H1 (cell line): ENCODE measurements at regions not wholly inside any gene's neighbourhood (a gene's known extent, or its start where the extent isn't known, plus 50 kb on each side); places are given as distances from the start of the nearest gene placed in this dataset.

Source experiments
- CTCF ChIA-PET: fragments of 300-600 bp; sonication (Branson Sonifier 250); formaldehyde crosslinking; loops from one replicate; lab custom pipeline; 2021; ENCODE audit not compliant: partially characterized antibody; lab: Charles Lee
- POLR2A ChIA-PET: fragments of 300-600 bp; sonication (Branson Sonifier 250); formaldehyde crosslinking; loops from one replicate; lab custom pipeline; 2021; ENCODE audit warnings: inconsistent platforms; ENCODE audit not compliant: partially characterized antibody; lab: Charles Lee
- DNase-seq, 2 experiments: peaks; one replicate each; pipeline versions ENCODE4 v3.0.0 to v3.0.0-alpha.2; 2010 to 2022; ENCODE audit warnings: low spot score in 2 of 2, low read depth in 1 of 2, mixed read lengths in 1 of 2
- FAIRE-seq: peaks from 2 replicates; lab custom pipeline; 2011; peaks lifted over from hg19 to GRCh38; lab: Jason Lieb, UNC
- H2AFZ ChIP-seq: 2 replicates; pipeline ENCODE4 v1.8.1; 2012; ENCODE audit warnings: low read length, inconsistent platforms
- H2AK5ac ChIP-seq: 2 replicates; pipeline ENCODE4 v1.6.1; 2013; ENCODE audit warnings: low read depth, low read length
- H2BK120ac ChIP-seq: replicated peaks from 2 replicates; pipeline ENCODE3; 2013; ENCODE audit warnings: low read depth, low read length, inconsistent platforms
- H2BK12ac ChIP-seq: 2 replicates; pipeline ENCODE4 v1.6.1; 2013; ENCODE audit warnings: low read depth, low read length
- H2BK15ac ChIP-seq: 2 replicates; pipeline ENCODE4 v1.6.1; 2013; ENCODE audit warnings: low read length
- H2BK20ac ChIP-seq: 2 replicates; pipeline ENCODE4 v1.6.1; 2013; ENCODE audit warnings: low read length
- H2BK5ac ChIP-seq: 2 replicates; pipeline ENCODE4 v1.6.1; 2013; ENCODE audit warnings: low read depth, low read length
- H3K14ac ChIP-seq: 2 replicates; pipeline ENCODE4 v1.6.1; 2013; ENCODE audit warnings: inconsistent platforms; ENCODE audit not compliant: insufficient read length
- H3K18ac ChIP-seq: 2 replicates; pipeline ENCODE4 v1.6.1; 2013; ENCODE audit warnings: low read length; ENCODE audit errors: extremely low read depth
- H3K23ac ChIP-seq: 2 replicates; pipeline ENCODE4 v1.6.1; 2013; ENCODE audit warnings: inconsistent platforms; ENCODE audit not compliant: insufficient read length
- H3K23me2 ChIP-seq: 2 replicates; pipeline ENCODE4 v1.6.1; 2013; ENCODE audit warnings: low read depth, low read length
- H3K27ac ChIP-seq: 2 replicates; pipeline ENCODE4 v1.6.1; 2011; ENCODE audit warnings: low read depth, low read length, inconsistent platforms
- H3K27me3 ChIP-seq, 4 experiments: replicated peaks in 1 of 4; 1 replicate in 1 of 4; 2 replicates in 3 of 4; pipeline versions ENCODE4 v1.6.1 to v1.8.1; 2011 to 2013; ENCODE audit warnings: low read length in 3 of 4, mild to moderate bottlenecking in 3 of 4, inconsistent platforms in 2 of 4, mixed read lengths in 2 of 4, moderate library complexity in 1 of 4; ENCODE audit not compliant: control insufficient read depth in 3 of 4, insufficient read depth in 3 of 4; ENCODE audit errors: extremely low read depth in 1 of 4
- H3K36me3 ChIP-seq, 4 experiments: 2 replicates each; pipeline versions ENCODE4 v1.6.1 to v1.8.1; 2011 to 2013; ENCODE audit warnings: mild to moderate bottlenecking in 4 of 4, low read length in 3 of 4, moderate library complexity in 2 of 4, control low read depth in 1 of 4, inconsistent platforms in 1 of 4; ENCODE audit not compliant: insufficient read depth in 4 of 4, control insufficient read depth in 2 of 4
- H3K4ac ChIP-seq: replicated peaks from 2 replicates; pipeline ENCODE3; 2013; ENCODE audit warnings: low read length, low read depth, mixed read lengths, inconsistent platforms; ENCODE audit not compliant: insufficient read length
- H3K4me1 ChIP-seq, 4 experiments: replicated peaks in 1 of 4; 1 replicate in 1 of 4; 2 replicates in 3 of 4; pipeline versions ENCODE4 v1.6.1 to v1.8.1; 2011 to 2013; ENCODE audit warnings: low read length in 3 of 4, inconsistent platforms in 2 of 4, mixed read lengths in 1 of 4; ENCODE audit not compliant: insufficient read depth in 4 of 4, control insufficient read depth in 3 of 4
- H3K4me2 ChIP-seq, 2 experiments: 2 replicates each; pipeline versions ENCODE4 v1.6.1 to v1.8.1; 2011 to 2013; ENCODE audit warnings: low read depth in 2 of 2, low read length in 2 of 2, control low read depth in 1 of 2, inconsistent platforms in 1 of 2, mild to moderate bottlenecking in 1 of 2; ENCODE audit not compliant: insufficient read depth in 1 of 2
- H3K4me3 ChIP-seq, 4 experiments: fragments of 200-600, 300-600 bp in 1 of 4; sonication (generic), shearing (Covaris generic), sonication (Bioruptor Twin) in 1 of 4; 2 replicates each; pipeline versions ENCODE4 v1.5.1 to v1.8.1; 2011 to 2016; ENCODE audit warnings: low read length in 4 of 4, low read depth in 3 of 4, control low read depth in 2 of 4, inconsistent platforms in 2 of 4, mild to moderate bottlenecking in 2 of 4, mixed read lengths in 1 of 4, moderate library complexity in 1 of 4; ENCODE audit not compliant: insufficient read depth in 2 of 4; ENCODE audit errors: extremely low read depth in 1 of 4
- H3K56ac ChIP-seq: replicated peaks from 2 replicates; pipeline ENCODE3; 2013; ENCODE audit warnings: low read depth, mild to moderate bottlenecking, mixed read lengths, low read length, inconsistent platforms; ENCODE audit not compliant: insufficient read length
- H3K79me1 ChIP-seq: 2 replicates; pipeline ENCODE4 v1.6.1; 2013; ENCODE audit warnings: low read depth, low read length, control low read depth
- H3K79me2 ChIP-seq, 2 experiments: 2 replicates each; pipeline versions ENCODE4 v1.6.1 to v1.8.1; 2012 to 2013; ENCODE audit warnings: low read length in 2 of 2, mild to moderate bottlenecking in 2 of 2, inconsistent platforms in 1 of 2; ENCODE audit not compliant: insufficient read depth in 2 of 2, control insufficient read depth in 1 of 2
- H3K9ac ChIP-seq, 4 experiments: replicated peaks in 1 of 4; 1 replicate in 1 of 4; 2 replicates in 3 of 4; pipeline versions ENCODE4 v1.6.1 to v1.8.1; 2011 to 2013; ENCODE audit warnings: low read depth in 3 of 4, low read length in 3 of 4, control low read depth in 2 of 4, mild to moderate bottlenecking in 2 of 4, moderate library complexity in 2 of 4, inconsistent platforms in 1 of 4; ENCODE audit errors: extremely low read depth in 1 of 4
- H3K9me3 ChIP-seq, 2 experiments: 2 replicates each; pipeline versions ENCODE4 v1.6.1 to v1.8.1; 2012 to 2013; ENCODE audit warnings: mild to moderate bottlenecking in 2 of 2, moderate library complexity in 2 of 2, control low read depth in 1 of 2, inconsistent platforms in 1 of 2, low read depth in 1 of 2, low read length in 1 of 2, mixed read lengths in 1 of 2; ENCODE audit not compliant: insufficient read depth in 2 of 2
- H4K20me1 ChIP-seq, 2 experiments: replicated peaks in 1 of 2; 2 replicates each; pipeline versions ENCODE3 to v1.8.1; 2011 to 2013; ENCODE audit warnings: inconsistent platforms in 2 of 2, low read length in 2 of 2, mild to moderate bottlenecking in 1 of 2; ENCODE audit not compliant: insufficient read depth in 2 of 2, control insufficient read depth in 1 of 2
- H4K5ac ChIP-seq: 2 replicates; pipeline ENCODE4 v1.6.1; 2013; ENCODE audit warnings: low read length, low read depth, mixed read lengths, inconsistent platforms; ENCODE audit not compliant: insufficient read length
- H4K8ac ChIP-seq: 2 replicates; pipeline ENCODE4 v1.8.0; 2013; ENCODE audit warnings: mild to moderate bottlenecking, moderate library complexity, low read length, inconsistent platforms; ENCODE audit not compliant: insufficient read depth; ENCODE audit errors: extremely low read depth
- H4K91ac ChIP-seq: replicated peaks from 2 replicates; pipeline ENCODE3; 2013; ENCODE audit warnings: low read length, mixed read lengths, inconsistent platforms; ENCODE audit not compliant: insufficient read length
- EZH2 ChIP-seq: fragments of 200-600 bp; sonication (generic); IDR thresholded peaks from 2 replicates; pipeline ENCODE4 v1.7.1; 2012; ENCODE audit warnings: low read depth, mild to moderate bottlenecking, moderate library complexity, low read length, inconsistent platforms; ENCODE audit not compliant: severe bottlenecking
- FOSL1 ChIP-seq: IDR thresholded peaks from 2 replicates; pipeline ENCODE4 v1.6.1; 2011; ENCODE audit warnings: mild to moderate bottlenecking, low read depth, low read length, moderate library complexity; ENCODE audit not compliant: insufficient read depth
- KDM5A ChIP-seq: fragments of 200-600 bp; IDR thresholded peaks from 2 replicates; pipeline ENCODE4 v1.7.1; 2012; ENCODE audit warnings: mild to moderate bottlenecking, low read length, inconsistent platforms, mixed read lengths
- NRF1 ChIP-seq: IDR thresholded peaks from 2 replicates; pipeline ENCODE4 v1.6.1; 2011; ENCODE audit warnings: mild to moderate bottlenecking, low read depth, low read length, improper control_type of control experiment
- SAP30 ChIP-seq: fragments of 300-600 bp; sonication (generic); IDR thresholded peaks from 2 replicates; pipeline ENCODE4 v1.7.1; 2012; ENCODE audit warnings: low read length, moderate library complexity, mild to moderate bottlenecking, inconsistent platforms; ENCODE audit not compliant: insufficient read depth, insufficient replicate concordance
- WGBS, 2 experiments: shearing (Covaris generic) in 1 of 2; methylation state at CpG; one replicate each; pipeline versions ENCODE4 v1.1.6 to v1.1.7; 2013 to 2015; ENCODE audit warnings: low lambda C conversion rate in 2 of 2, mixed read lengths in 2 of 2, inconsistent platforms in 1 of 2, low coverage in 1 of 2, missing lambda C conversion rate in 1 of 2; ENCODE audit not compliant: insufficient replicate concordance in 2 of 2, insufficient coverage in 1 of 2, insufficient read length in 1 of 2; ENCODE audit errors: extremely low coverage in 1 of 2, missing lambda C conversion rate in 1 of 2; 5-methylcytosine and 5-hydroxymethylcytosine counted together

GRCh38 chr6:22356362-22356940 is 59.6 kb upstream of the PRL start:
- no peak overlapping the region for H3K56ac ChIP-seq
- 97% methylated on average over 6 of the region's 28 CpGs; no CpG with 5 or more reads in 1 of the 2 experiments for WGBS, 2 experiments
- no peak overlapping the region for H4K91ac ChIP-seq
- H2BK120ac ChIP-seq = no peak overlapping the region
- ChIA-PET CTCF (interaction anchor here (0.9 to 1.2 kb wide), 2 partner anchors 11 to 156 kb away, joined by 3 read pairs; no protein-coding TSS in a partner anchor), POLR2A (no interaction called here)
- H2AK5ac ChIP-seq = no peak overlapping the region
- no peak overlapping the region for H3K4me3 ChIP-seq
- FAIRE-seq (no peak), DNase-seq (no peak)
- no peak overlapping the region for H3K18ac ChIP-seq
- no peak overlapping the region for H3K9ac ChIP-seq
- no peak overlapping the region for H4K5ac ChIP-seq
- H3K9me3 ChIP-seq = peaks cover under 1 to 5% of the 10 kb centered on the region in 2 experiments; a peak in 1 of 4 replicates
- H3K79me2 ChIP-seq = no peaks in the 10 kb centered on the region
- no peak overlapping the region for H2BK5ac ChIP-seq
- no peak overlapping the region for H2BK12ac ChIP-seq
- no peak overlapping the region for H2BK20ac ChIP-seq
- no peaks in the 10 kb centered on the region for H3K23me2 ChIP-seq
- no peaks in the 10 kb centered on the region for H4K20me1 ChIP-seq
- H3K14ac ChIP-seq = no peak overlapping the region
- no peaks in the 10 kb centered on the region for H3K27me3 ChIP-seq
- no peak overlapping the region for H4K8ac ChIP-seq
- H3K36me3 ChIP-seq = no peaks in the 10 kb centered on the region
- H3K4me2 ChIP-seq = no peak overlapping the region
- no peak overlapping the region for H3K23ac ChIP-seq
- H3K4me1 ChIP-seq = no peaks in the 10 kb centered on the region
- H2AFZ ChIP-seq = no peak overlapping the region
- no peak overlapping the region for H2BK15ac ChIP-seq
- no peaks in the 10 kb centered on the region for H3K79me1 ChIP-seq
- no peak overlapping the region for H3K4ac ChIP-seq
- no peak overlapping the region for H3K27ac ChIP-seq
- no peak for TF ChIP-seq FOSL1
- TF ChIP-seq NRF1 = no peak
- no peak for TF ChIP-seq EZH2
- no peak for TF ChIP-seq KDM5A
- no peak for TF ChIP-seq SAP30
